HG03378 (cell line): ENCODE measurements at regions not wholly inside any gene's neighbourhood (a gene's known extent, or its start where the extent isn't known, plus 50 kb on each side); places are given as distances from the start of the nearest gene placed in this dataset.

Experiments used
- ATAC-seq: cut with Tn5 transposase; IDR thresholded peaks from one replicate; pipeline ENCODE4 v1.9.1; 2021; ENCODE audit warnings: mild to moderate bottlenecking, moderate library complexity; ENCODE audit not compliant: unreplicated experiment

- ATAC-seq = no peak
These were observed 94.9 kb upstream of the PLPPR1 start for GRCh38 chr9:100933656-100934055.

- ATAC-seq = no peak
These were observed 91.1 kb upstream of the PLPPR1 start for GRCh38 chr9:100937382-100937781.

GRCh38 chr9:100938507-100938906 lies 90.0 kb upstream of the PLPPR1 start:
- ATAC-seq = no peak

GRCh38 chr9:100939636-100940035 lies 88.9 kb upstream of the PLPPR1 start:
- ATAC-seq = no peak

- no peak for ATAC-seq
These were observed 69.3 kb upstream of the PLPPR1 start for GRCh38 chr9:100959226-100959625.
